HepG2 (cell line): ENCODE measurements at regions not wholly inside any gene's neighbourhood (a gene's known extent, or its start where the extent isn't known, plus 50 kb on each side); places are given as distances from the start of the nearest gene placed in this dataset.

Experiments
- CC2D1A ChIP-seq: sonication (generic); formaldehyde crosslinking; IDR thresholded peaks from 2 replicates; pipeline ENCODE4 v1.8.1; 2023; ENCODE audit warnings: mild to moderate bottlenecking, missing genetic modification reagents
- FOXA3 ChIP-seq: IDR thresholded peaks from 2 replicates; pipeline ENCODE4 v1.6.1; 2016; ENCODE audit warnings: missing genetic modification reagents, missing compliant biosample characterization
- NKX3-1 ChIP-seq: sonication (generic); formaldehyde crosslinking; IDR thresholded peaks from 2 replicates; pipeline ENCODE4 v1.5.0; 2020; ENCODE audit warnings: missing genetic modification reagents
- NR1H2 ChIP-seq: sonication (generic); formaldehyde crosslinking; IDR thresholded peaks from 2 replicates; pipeline ENCODE4 v1.8.1; 2022; ENCODE audit warnings: low read depth, missing genetic modification reagents, borderline replicate concordance
- YY1 ChIP-seq: IDR thresholded peaks from 2 replicates; pipeline ENCODE4 v1.6.1; 2011; ENCODE audit warnings: low read length, low read depth, moderate library complexity, mild to moderate bottlenecking; ENCODE audit not compliant: insufficient read depth, insufficient replicate concordance
- ZNF883 ChIP-seq: sonication (generic); formaldehyde crosslinking; IDR thresholded peaks from 2 replicates; pipeline ENCODE4 v1.5.1; 2020; ENCODE audit warnings: mild to moderate bottlenecking, missing genetic modification reagents; ENCODE audit errors: not compliant biosample characterization
- TF ChIP-seq, protein P1 (sequence below): sonication (generic); formaldehyde crosslinking; IDR thresholded peaks from 2 replicates; pipeline ENCODE4 v1.8.1; 2023; ENCODE audit warnings: mild to moderate bottlenecking, missing genetic modification reagents, borderline replicate concordance

DNA sequence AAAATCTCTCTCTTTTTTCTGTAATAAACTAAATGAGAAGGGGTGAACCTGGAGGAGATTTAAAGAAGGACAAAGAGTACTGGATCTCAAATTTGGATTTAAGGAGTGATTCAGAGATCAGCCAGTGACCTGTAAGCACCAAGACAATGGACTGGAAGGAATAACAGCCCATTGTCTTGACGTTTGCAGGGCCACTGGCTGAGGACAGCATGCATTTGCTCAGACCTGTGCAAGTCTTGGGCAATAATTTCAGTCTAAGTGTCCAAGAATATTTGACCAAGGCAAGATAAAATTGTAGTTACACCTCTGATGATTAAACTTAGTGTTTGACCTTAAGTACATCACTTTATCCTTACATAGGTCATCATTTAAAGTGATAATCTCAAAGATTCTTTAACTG is 55.8 kb upstream of the OSTN start:
- TF ChIP-seq YY1 (no peak), FOXA3 (CRISPR knock-in tag) (no peak), NKX3-1 (CRISPR knock-in tag) (no peak), ZNF883 (CRISPR knock-in tag) (no peak), CC2D1A (no peak), NR1H2 (CRISPR knock-in tag) (no peak)
- TF ChIP-seq, protein P1, sequence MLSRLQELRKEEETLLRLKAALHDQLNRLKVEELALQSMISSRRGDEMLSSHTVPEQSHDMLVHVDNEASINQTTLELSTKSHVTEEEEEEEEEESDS (CRISPR knock-in tag): no peak
